Fibroblast of pulmonary artery (primary cell): ENCODE measurements at regions not wholly inside any gene's neighbourhood (a gene's known extent, or its start where the extent isn't known, plus 50 kb on each side); places are given as distances from the start of the nearest gene placed in this dataset.

Experiments
- DNase-seq: peaks from one replicate; pipeline ENCODE4 v3.0.0-alpha.2; 2010; ENCODE audit warnings: low read depth
- H3K4me3 ChIP-seq: replicated peaks from 2 replicates; pipeline ENCODE4 v1.5.1; 2011; ENCODE audit warnings: low read depth, mild to moderate bottlenecking, control low read depth, low read length, moderate library complexity
- CTCF ChIP-seq: IDR thresholded peaks from 2 replicates; pipeline ENCODE4 v1.5.1; 2011; ENCODE audit warnings: mild to moderate bottlenecking, control low read depth, low read length, inconsistent platforms; ENCODE audit errors: missing control alignments

DNA sequence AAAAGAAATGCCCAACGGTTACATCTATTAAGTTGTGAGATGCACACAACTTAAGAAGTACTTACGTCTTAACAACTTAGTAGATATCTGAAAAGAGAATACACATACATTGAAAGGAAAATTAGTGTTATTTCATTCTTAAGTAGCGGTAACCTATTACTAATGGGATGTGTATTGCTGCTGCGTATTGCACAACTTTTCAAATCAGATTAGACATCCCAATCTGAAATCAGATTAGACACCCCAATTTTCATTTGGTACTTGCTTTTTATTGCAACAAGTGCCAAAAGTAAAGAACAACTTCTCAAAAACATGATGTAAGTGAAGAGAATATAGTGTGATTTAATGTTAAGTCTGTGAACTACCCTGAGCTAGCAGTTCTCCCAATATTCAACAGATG is 155.5 kb downstream of the DSC3 start:
- H3K4me3 ChIP-seq, result no peak overlapping the region
- no peak for DNase-seq
- no peak for TF ChIP-seq CTCF

DNA sequence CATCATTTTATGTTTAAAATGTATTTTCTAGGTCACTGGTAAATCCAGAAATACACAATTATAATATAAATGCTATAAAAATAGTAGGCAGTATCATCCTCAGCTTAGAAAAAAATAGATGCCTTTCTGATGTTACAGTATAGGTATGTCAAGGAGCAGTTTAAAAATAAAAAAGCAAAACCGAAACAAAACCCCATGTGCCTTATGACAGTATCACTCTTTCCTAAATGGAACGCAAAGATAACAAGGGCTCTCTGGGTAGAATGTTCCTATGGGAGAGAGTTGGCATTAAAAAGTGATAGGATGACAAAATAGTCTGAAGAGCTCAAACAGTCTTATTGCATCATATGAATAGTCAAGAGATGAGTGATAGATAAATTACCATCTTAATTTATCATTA is 172.1 kb downstream of the DSC3 start:
- no peak overlapping the region for H3K4me3 ChIP-seq
- DNase-seq, result no peak
- no peak for TF ChIP-seq CTCF

DNA sequence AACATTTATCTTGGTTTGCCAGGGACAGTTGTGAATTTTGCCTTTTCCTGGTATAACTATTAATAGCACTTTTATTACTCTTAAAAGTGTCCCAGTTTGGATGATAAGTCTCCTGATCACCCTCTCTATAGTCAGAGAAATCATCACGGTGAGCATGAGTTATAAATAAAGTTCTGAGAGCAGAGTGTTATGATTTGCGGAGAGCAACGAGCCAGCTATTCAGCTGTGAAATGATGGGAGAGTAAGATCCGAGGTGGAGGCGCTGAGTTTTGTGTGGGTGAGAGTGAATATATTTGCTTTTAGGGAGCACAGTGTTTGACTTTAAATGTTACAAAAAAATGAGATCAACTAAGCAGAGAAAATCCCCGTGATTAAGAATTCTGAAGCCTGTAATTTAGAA is 179.6 kb downstream of the DSC3 start:
- TF ChIP-seq CTCF, result no peak
- no peak for DNase-seq
- H3K4me3 ChIP-seq, result no peak overlapping the region

- no peak for TF ChIP-seq CTCF
- DNase-seq, result no peak
- H3K4me3 ChIP-seq, result no peak overlapping the region
Observed at GRCh38 chr18:30860741-30861140, 181.8 kb downstream of the DSC3 start.

GRCh38 chr18:30859036-30859435 is 183.5 kb downstream of the DSC3 start:
- no peak for DNase-seq
- H3K4me3 ChIP-seq, result no peak overlapping the region
- no peak for TF ChIP-seq CTCF

DNA sequence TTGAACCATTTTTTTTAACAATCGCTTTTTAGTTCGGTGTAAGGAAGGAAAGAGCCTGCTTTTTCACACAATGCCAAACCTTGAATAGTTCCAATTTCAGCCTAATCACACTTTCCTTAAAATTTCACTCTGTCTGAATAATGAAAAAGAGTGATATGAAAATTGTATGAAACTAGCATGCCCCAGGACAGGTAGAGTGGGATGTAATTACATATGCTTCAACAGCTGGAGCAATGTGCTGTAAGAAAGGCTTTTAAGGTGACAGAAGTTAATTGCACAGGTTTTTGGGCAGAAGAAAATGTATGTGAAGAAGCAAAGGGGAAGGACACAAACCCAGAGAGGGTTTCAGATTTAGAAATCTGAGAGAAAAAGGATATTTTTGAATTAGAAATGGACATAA is 184.0 kb downstream of the DSC3 start:
- no peak overlapping the region for H3K4me3 ChIP-seq
- TF ChIP-seq CTCF, result no peak
- DNase-seq, result no peak

- TF ChIP-seq CTCF, result no peak
- no peak for DNase-seq
- no peak overlapping the region for H3K4me3 ChIP-seq
Observed at GRCh38 chr18:30855762-30856161, 186.8 kb downstream of the DSC3 start.
